ENCODE measurements at regions not wholly inside any gene's neighbourhood (a gene's known extent, or its start where the extent isn't known, plus 50 kb on each side); places are given as distances from the start of the nearest gene placed in this dataset.
"Not testable (repeated sequence)": the region's sequence is repeated elsewhere in the genome, so short reads cannot be mapped to it uniquely, and the experiment has no call there.

GRCh38 chr6:11888727-11889126 lies 110.1 kb upstream of the ADTRP start:
- no peak for DNase-seq

- no peak for DNase-seq
Measured at GRCh38 chr6:11885159-11885558, 106.6 kb upstream of the ADTRP start.

GRCh38 chr6:11883471-11883870 lies 104.9 kb upstream of the ADTRP start:
- not testable (repeated sequence) for DNase-seq

GRCh38 chr6:11880156-11880555 lies 101.6 kb upstream of the ADTRP start:
- not testable (repeated sequence) for DNase-seq

- peak; percentile 11 for DNase-seq
Measured at GRCh38 chr6:11878735-11879134, 100.1 kb upstream of the ADTRP start.

GRCh38 chr6:11878029-11878428 lies 99.4 kb upstream of the ADTRP start:
- peak; percentile 12 for DNase-seq

GRCh38 chr6:11876934-11877433 lies 98.4 kb upstream of the ADTRP start:
- DNase-seq = no peak

GRCh38 chr6:11875325-11876109 lies 96.9 kb upstream of the ADTRP start:
- no peak for DNase-seq

- peak; percentile 92 for DNase-seq
Measured at GRCh38 chr6:11869672-11870340, 91.2 kb upstream of the ADTRP start.

- DNase-seq = no peak
Measured at GRCh38 chr6:11868392-11868791, 89.8 kb upstream of the ADTRP start.

- no peak for DNase-seq
Measured at GRCh38 chr6:11865680-11866300, 87.2 kb upstream of the ADTRP start.

GRCh38 chr6:11858439-11858838 lies 79.8 kb upstream of the ADTRP start:
- DNase-seq = no peak

GRCh38 chr6:11855743-11856142 lies 77.1 kb upstream of the ADTRP start:
- DNase-seq = no peak

- peak; percentile 78 for DNase-seq
Measured at GRCh38 chr6:11854408-11855165, 76.0 kb upstream of the ADTRP start.

GRCh38 chr6:11853678-11854407 lies 75.2 kb upstream of the ADTRP start:
- peak; percentile 20 for DNase-seq

- DNase-seq = no peak
Measured at GRCh38 chr6:11852061-11852651, 73.6 kb upstream of the ADTRP start.

GRCh38 chr6:11851387-11851786 lies 72.8 kb upstream of the ADTRP start:
- peak; percentile 98 for DNase-seq

GRCh38 chr6:11848852-11849731 lies 70.5 kb upstream of the ADTRP start:
- DNase-seq = peak; percentile 79

- peak; percentile 75 for DNase-seq
Measured at GRCh38 chr6:11848346-11848651, 69.7 kb upstream of the ADTRP start.

- peak; percentile 90 for DNase-seq
Measured at GRCh38 chr6:11847515-11848345, 69.1 kb upstream of the ADTRP start.

Data from fibroblast of upper back skin (primary cell).